Glutamatergic neuron (in vitro differentiated cells): ENCODE measurements at regions not wholly inside any gene's neighbourhood (a gene's known extent, or its start where the extent isn't known, plus 50 kb on each side); places are given as distances from the start of the nearest gene placed in this dataset.

Experiments
- DNase-seq: peaks from one replicate; pipeline ENCODE4 v3.0.0; 2022
- H3K27ac Mint-ChIP-seq: one replicate; pipeline ENCODE4 v1.8.0; 2020; ENCODE audit warnings: mild to moderate bottlenecking, mixed read lengths, inconsistent platforms; ENCODE audit not compliant: unreplicated experiment
- H3K27me3 Mint-ChIP-seq: one replicate; pipeline ENCODE4 v1.8.0; 2020; ENCODE audit warnings: mild to moderate bottlenecking, moderate library complexity, mixed read lengths, inconsistent platforms; ENCODE audit not compliant: unreplicated experiment
- H3K36me3 Mint-ChIP-seq: one replicate; pipeline ENCODE4 v1.8.0; 2020; ENCODE audit warnings: mild to moderate bottlenecking, mixed read lengths, inconsistent platforms; ENCODE audit not compliant: unreplicated experiment
- H3K4me1 Mint-ChIP-seq: one replicate; pipeline ENCODE4 v1.8.0; 2020; ENCODE audit warnings: mild to moderate bottlenecking, low read depth, mixed read lengths, inconsistent platforms; ENCODE audit not compliant: unreplicated experiment
- H3K4me3 Mint-ChIP-seq: one replicate; pipeline ENCODE4 v1.8.0; 2020; ENCODE audit warnings: mild to moderate bottlenecking, mixed read lengths, inconsistent platforms; ENCODE audit not compliant: unreplicated experiment
- H3K9me3 Mint-ChIP-seq: one replicate; pipeline ENCODE4 v1.8.0; 2020; ENCODE audit warnings: mild to moderate bottlenecking, moderate library complexity, mixed read lengths, inconsistent platforms; ENCODE audit not compliant: unreplicated experiment
- TF ChIP-seq, protein P1 (sequence below): fragments of 200-600 bp; sonication (generic); IDR thresholded peaks from one replicate; pipeline ENCODE4 v1.5.0; 2021; ENCODE audit not compliant: partially characterized antibody, unreplicated experiment

DNA sequence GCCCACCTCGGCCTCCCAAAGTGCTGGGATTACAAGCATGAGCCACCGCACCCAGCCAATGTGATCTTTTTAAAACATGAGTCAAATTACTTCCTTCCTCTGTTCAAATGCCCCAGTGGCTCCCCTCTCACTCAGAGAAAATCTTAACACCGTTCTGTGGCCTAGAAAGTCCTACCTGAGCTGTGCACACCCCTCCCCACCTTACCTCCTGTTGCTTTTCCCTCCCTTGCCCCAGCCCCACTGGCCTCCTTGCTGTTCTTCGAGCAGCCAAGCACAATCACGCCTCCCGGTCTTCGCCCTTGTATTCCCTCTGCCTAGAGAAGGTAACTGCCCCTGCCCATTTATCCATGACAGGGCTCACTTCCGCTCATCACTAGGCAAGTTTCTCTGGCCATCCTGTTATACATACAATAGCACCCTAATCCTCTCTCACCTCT lies 62.6 kb upstream of the RPL11 start:
- TF ChIP-seq, protein P1, sequence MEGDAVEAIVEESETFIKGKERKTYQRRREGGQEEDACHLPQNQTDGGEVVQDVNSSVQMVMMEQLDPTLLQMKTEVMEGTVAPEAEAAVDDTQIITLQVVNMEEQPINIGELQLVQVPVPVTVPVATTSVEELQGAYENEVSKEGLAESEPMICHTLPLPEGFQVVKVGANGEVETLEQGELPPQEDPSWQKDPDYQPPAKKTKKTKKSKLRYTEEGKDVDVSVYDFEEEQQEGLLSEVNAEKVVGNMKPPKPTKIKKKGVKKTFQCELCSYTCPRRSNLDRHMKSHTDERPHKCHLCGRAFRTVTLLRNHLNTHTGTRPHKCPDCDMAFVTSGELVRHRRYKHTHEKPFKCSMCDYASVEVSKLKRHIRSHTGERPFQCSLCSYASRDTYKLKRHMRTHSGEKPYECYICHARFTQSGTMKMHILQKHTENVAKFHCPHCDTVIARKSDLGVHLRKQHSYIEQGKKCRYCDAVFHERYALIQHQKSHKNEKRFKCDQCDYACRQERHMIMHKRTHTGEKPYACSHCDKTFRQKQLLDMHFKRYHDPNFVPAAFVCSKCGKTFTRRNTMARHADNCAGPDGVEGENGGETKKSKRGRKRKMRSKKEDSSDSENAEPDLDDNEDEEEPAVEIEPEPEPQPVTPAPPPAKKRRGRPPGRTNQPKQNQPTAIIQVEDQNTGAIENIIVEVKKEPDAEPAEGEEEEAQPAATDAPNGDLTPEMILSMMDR: no peak
- no peak overlapping the region for H3K27ac Mint-ChIP-seq

DNA sequence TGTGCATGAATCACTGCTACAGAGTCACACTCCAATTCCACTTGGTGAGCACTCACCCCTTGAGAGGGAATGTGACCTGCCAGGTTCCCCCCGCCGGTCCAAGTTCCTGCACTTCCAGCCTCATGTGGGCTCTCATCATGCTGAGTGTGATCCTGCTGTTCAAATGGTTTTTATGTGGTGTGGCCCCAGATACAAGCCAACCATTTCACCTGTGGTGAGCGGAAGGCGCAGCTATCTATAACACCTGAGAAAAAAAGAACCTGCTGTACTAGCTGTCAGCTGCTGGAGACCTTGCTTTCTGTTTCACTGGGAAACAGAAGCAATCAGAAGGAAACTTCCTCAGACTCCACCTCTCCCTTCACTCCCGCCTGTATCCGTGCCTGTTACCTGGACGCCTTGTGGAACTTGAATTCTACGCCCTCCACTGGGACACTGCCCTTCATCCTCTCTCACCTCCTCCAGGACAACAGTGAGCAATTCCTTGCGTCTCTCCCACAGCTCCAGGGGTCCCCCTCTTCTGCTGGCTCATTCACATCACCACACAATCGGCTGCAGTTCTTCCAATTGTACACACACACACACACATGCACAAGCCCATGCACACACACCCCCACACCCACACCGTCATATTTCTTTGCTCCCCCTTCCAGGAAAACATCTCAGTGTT lies 64.4 kb upstream of the RPL11 start:
- TF ChIP-seq, protein P1: no peak
- no peak overlapping the region for H3K4me3 Mint-ChIP-seq
- no peak for DNase-seq
- no peaks in the 10 kb centered on the region for H3K4me1 Mint-ChIP-seq
- peak overlapping the region; percentile 9 for H3K27ac Mint-ChIP-seq
- H3K36me3 Mint-ChIP-seq: peaks cover 5% of the 10 kb centered on the region
- peaks cover 6% of the 10 kb centered on the region for H3K9me3 Mint-ChIP-seq
- H3K27me3 Mint-ChIP-seq: peaks cover 12% of the 10 kb centered on the region

More for the DNA sequence above, 62.6 kb upstream of the RPL11 start:
- no peak for DNase-seq
- Mint-ChIP-seq H3K9me3 (peaks cover 6% of the 10 kb centered on the region), H3K4me3 (no peak overlapping the region), H3K36me3 (peaks cover 5% of the 10 kb centered on the region), H3K27me3 (peaks cover 12% of the 10 kb centered on the region), H3K4me1 (no peaks in the 10 kb centered on the region)

DNA sequence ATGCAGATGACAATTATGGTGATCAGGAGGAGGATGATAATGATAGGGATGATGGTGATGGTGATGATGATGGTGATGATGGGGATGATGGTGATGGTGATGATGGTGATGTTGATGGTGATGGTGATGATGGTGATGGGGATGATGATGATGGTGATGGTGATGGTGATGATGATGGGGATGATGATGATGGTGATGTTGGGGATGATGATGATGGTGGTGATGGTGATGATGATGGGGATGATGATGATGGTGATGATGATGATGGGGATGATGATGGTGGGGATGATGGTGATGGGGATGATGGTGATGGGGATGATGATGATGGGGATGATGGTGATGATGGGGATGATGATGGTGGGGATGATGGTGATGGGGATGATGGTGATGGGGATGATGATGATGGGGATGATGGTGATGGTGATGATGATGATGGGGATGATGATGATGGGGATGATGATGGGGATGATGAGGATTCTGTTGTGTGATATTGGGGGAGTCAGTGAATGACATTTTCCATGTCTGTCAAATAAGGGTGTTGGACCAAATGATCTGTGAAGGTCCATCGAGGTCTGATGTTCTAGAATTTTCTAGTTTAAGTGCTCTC lies 65.6 kb upstream of the RPL11 start:
- Mint-ChIP-seq H3K27me3 (peaks cover 14% of the 10 kb centered on the region), H3K4me1 (no peaks in the 10 kb centered on the region), H3K4me3 (no peak overlapping the region), H3K9me3 (peaks cover 6% of the 10 kb centered on the region), H3K36me3 (peaks cover 5% of the 10 kb centered on the region), H3K27ac (no peak overlapping the region)
- no peak for DNase-seq
- TF ChIP-seq, protein P1: no peak

DNA sequence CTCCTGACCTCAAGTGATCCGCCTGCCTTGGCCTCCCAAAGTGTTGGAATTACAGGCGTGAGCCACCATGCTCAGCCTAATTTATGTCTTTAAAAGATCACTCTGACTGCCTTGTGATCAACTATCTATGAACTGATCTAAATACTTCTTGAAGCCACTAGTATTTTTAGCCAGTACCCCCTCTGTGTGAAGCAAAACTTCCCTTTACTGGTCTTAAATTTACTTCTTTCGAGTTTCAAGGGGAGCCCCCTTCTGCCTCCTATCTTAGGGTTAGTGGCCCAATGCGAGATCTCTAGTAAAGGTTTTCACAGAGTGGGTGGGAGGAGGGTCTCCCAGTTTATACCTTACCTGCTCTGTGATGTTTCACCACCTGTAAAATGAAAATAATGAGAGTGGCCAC lies 66.1 kb upstream of the RPL11 start:
- TF ChIP-seq, protein P1: no peak
- no peaks in the 10 kb centered on the region for H3K4me1 Mint-ChIP-seq
- H3K27ac Mint-ChIP-seq: no peak overlapping the region
- H3K9me3 Mint-ChIP-seq: peaks cover 6% of the 10 kb centered on the region
- H3K4me3 Mint-ChIP-seq: no peak overlapping the region
- H3K27me3 Mint-ChIP-seq: peaks cover 20% of the 10 kb centered on the region
- no peak for DNase-seq
- peaks cover 5% of the 10 kb centered on the region for H3K36me3 Mint-ChIP-seq

DNA sequence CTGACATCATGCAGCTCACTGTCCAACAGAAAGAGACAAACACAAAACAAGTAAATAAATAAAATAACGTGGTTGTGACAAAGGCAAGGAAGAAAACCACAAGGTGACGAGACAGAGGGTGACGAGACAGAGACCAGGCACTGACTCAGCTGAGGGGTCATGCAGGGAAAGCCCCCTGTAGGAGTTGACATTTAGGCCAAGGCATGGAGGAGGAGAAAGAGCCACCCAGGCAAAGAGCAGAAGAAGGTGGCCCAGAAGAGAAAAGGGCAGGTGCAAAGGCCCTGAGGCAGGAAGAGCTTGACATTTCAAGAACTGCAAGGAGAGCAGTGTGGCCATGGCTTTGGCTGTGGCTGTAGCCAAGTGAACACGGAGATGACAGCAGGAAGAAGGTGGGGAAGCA lies 65.1 kb upstream of the ID3 start:
- no peaks in the 10 kb centered on the region for H3K4me1 Mint-ChIP-seq

More for the DNA sequence above, 65.1 kb upstream of the ID3 start:
- no peak overlapping the region for H3K4me3 Mint-ChIP-seq
- H3K27me3 Mint-ChIP-seq: peaks cover 26% of the 10 kb centered on the region
- peak overlapping the region; percentile 36 for H3K27ac Mint-ChIP-seq
- H3K36me3 Mint-ChIP-seq: peaks cover 5% of the 10 kb centered on the region
- DNase-seq: no peak
- H3K9me3 Mint-ChIP-seq: peaks cover 6% of the 10 kb centered on the region
- TF ChIP-seq, protein P1: no peak
